DND-41 (cell line): ENCODE measurements at regions not wholly inside any gene's neighbourhood (a gene's known extent, or its start where the extent isn't known, plus 50 kb on each side); places are given as distances from the start of the nearest gene placed in this dataset.

ENCODE experiments used
- ATAC-seq: fragments of 200-7000 bp; cut with Tn5 transposase; 3 replicates; pipeline ENCODE4 v1.9.1; 2021; ENCODE audit warnings: low read depth; ENCODE audit not compliant: insufficient read depth
- DNase-seq: peaks from one replicate; pipeline ENCODE4 v3.0.0-alpha.2; 2020
- H2AFZ ChIP-seq: 2 replicates; pipeline ENCODE4 v1.6.0; 2012; ENCODE audit warnings: low read depth, low read length
- H3K27ac ChIP-seq: 2 replicates; pipeline ENCODE4 v1.5.1; 2012; ENCODE audit warnings: low read length, inconsistent platforms
- H3K27me3 ChIP-seq: fragments of 200-600 bp; sonication (generic); 2 replicates; pipeline ENCODE4 v1.6.0; 2012; ENCODE audit warnings: low read length, mild to moderate bottlenecking, inconsistent platforms; ENCODE audit not compliant: insufficient read depth, poor library complexity
- H3K36me3 ChIP-seq: 2 replicates; pipeline ENCODE4 v1.5.1; 2012; ENCODE audit warnings: low read length, inconsistent platforms; ENCODE audit not compliant: insufficient read depth
- H3K4me1 ChIP-seq: 2 replicates; pipeline ENCODE4 v1.5.1; 2012; ENCODE audit warnings: mild to moderate bottlenecking, low read length; ENCODE audit not compliant: insufficient read depth
- H3K4me2 ChIP-seq: 2 replicates; pipeline ENCODE4 v1.6.0; 2012; ENCODE audit warnings: mild to moderate bottlenecking, moderate library complexity, low read length, inconsistent platforms; ENCODE audit not compliant: insufficient read depth
- H3K4me3 ChIP-seq, 2 experiments: fragments of 200-600 bp in 1 of 2; shearing (Covaris generic) in 1 of 2; 2 replicates each; pipeline ENCODE4 v1.5.1; 2012 to 2016; ENCODE audit warnings: inconsistent platforms in 2 of 2, low read length in 2 of 2, mild to moderate bottlenecking in 2 of 2, low read depth in 1 of 2, moderate library complexity in 1 of 2
- H3K79me2 ChIP-seq: 2 replicates; pipeline ENCODE4 v1.6.0; 2012; ENCODE audit warnings: low read length, inconsistent platforms; ENCODE audit not compliant: insufficient read depth
- H3K9ac ChIP-seq: 2 replicates; pipeline ENCODE4 v1.6.0; 2012; ENCODE audit warnings: low read depth, mild to moderate bottlenecking, inconsistent platforms, low read length, moderate library complexity
- H3K9me3 ChIP-seq: 2 replicates; pipeline ENCODE4 v1.5.1; 2012; ENCODE audit warnings: low read length, moderate library complexity, mild to moderate bottlenecking, inconsistent platforms; ENCODE audit not compliant: insufficient read depth, severe bottlenecking
- H4K20me1 ChIP-seq: 2 replicates; pipeline ENCODE4 v1.6.0; 2012; ENCODE audit warnings: low read length; ENCODE audit not compliant: insufficient read depth
- CTCF ChIP-seq: IDR thresholded peaks from 2 replicates; pipeline ENCODE4 v1.5.1; 2012; ENCODE audit warnings: borderline replicate concordance, low read length, moderate library complexity, mild to moderate bottlenecking; ENCODE audit not compliant: poor library complexity, severe bottlenecking; ENCODE audit errors: extremely low read depth
- EZH2 ChIP-seq: IDR thresholded peaks from 3 replicates; pipeline ENCODE4 v1.6.1; 2012; ENCODE audit warnings: borderline replicate concordance, low read depth, mild to moderate bottlenecking, moderate library complexity, low read length, inconsistent platforms; ENCODE audit not compliant: severe bottlenecking

- no peak overlapping the region for H2AFZ ChIP-seq
- no peaks in the 10 kb centered on the region for H3K79me2 ChIP-seq
- no peak overlapping the region for H3K4me3 ChIP-seq
- H3K27me3 ChIP-seq: no peaks in the 10 kb centered on the region
- DNase-seq: no peak
- H3K9ac ChIP-seq: no peak overlapping the region
- H3K27ac ChIP-seq: no peak overlapping the region
- no peaks in the 10 kb centered on the region for H3K9me3 ChIP-seq
- H3K4me2 ChIP-seq: no peak overlapping the region
- H3K4me1 ChIP-seq: no peaks in the 10 kb centered on the region
- H4K20me1 ChIP-seq: no peaks in the 10 kb centered on the region
- no peaks in the 10 kb centered on the region for H3K36me3 ChIP-seq
- no peak for ATAC-seq
- TF ChIP-seq CTCF (no peak), EZH2 (no peak)
Observed at GRCh38 chr12:59240048-59240447, 319.7 kb upstream of the LRIG3 start.

GRCh38 chr12:59234391-59234790 is 314.1 kb upstream of the LRIG3 start:
- Histone ChIP-seq H3K9me3 (no peaks in the 10 kb centered on the region), H3K4me3 (no peak overlapping the region), H3K4me1 (no peaks in the 10 kb centered on the region), H4K20me1 (no peaks in the 10 kb centered on the region), H3K4me2 (no peak overlapping the region), H2AFZ (no peak overlapping the region), H3K79me2 (no peaks in the 10 kb centered on the region), H3K27me3 (no peaks in the 10 kb centered on the region), H3K36me3 (no peaks in the 10 kb centered on the region), H3K27ac (no peak overlapping the region), H3K9ac (no peak overlapping the region)
- TF ChIP-seq EZH2: no peak
- TF ChIP-seq CTCF: no peak
- no peak for ATAC-seq
- DNase-seq: no peak

- ATAC-seq: no peak
- DNase-seq: no peak
- no peaks in the 10 kb centered on the region for H4K20me1 ChIP-seq
- no peak overlapping the region for H2AFZ ChIP-seq
- H3K4me2 ChIP-seq: no peak overlapping the region
- no peaks in the 10 kb centered on the region for H3K79me2 ChIP-seq
- H3K9ac ChIP-seq: no peak overlapping the region
- no peak for TF ChIP-seq CTCF
- no peak for TF ChIP-seq EZH2
- H3K9me3 ChIP-seq: no peaks in the 10 kb centered on the region
- H3K4me1 ChIP-seq: no peaks in the 10 kb centered on the region
- H3K36me3 ChIP-seq: no peaks in the 10 kb centered on the region
- H3K27ac ChIP-seq: no peak overlapping the region
- no peaks in the 10 kb centered on the region for H3K27me3 ChIP-seq
- H3K4me3 ChIP-seq: no peak overlapping the region
Observed at GRCh38 chr12:59230334-59230733, 310.0 kb upstream of the LRIG3 start.

DNA sequence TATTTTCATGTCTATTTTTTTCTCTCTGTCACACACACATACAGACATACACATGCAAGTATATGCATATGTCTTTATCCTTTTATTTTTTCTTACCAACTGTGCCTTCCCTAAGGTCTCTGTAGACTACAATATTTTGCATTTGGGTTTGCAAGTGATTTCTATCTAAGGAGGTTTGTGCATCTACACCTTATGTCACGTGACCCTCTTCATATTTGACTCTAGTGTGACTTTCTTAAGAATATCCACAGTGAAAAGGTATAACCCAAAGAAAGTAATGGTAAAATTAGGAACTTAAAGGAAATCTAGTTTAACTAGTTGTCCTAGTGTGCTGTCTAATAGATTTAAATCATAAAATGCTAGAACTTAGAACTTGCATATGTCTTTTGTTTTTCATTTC is 298.8 kb upstream of the LRIG3 start:
- ATAC-seq (no peak), DNase-seq (no peak)
- Histone ChIP-seq H3K79me2 (no peaks in the 10 kb centered on the region), H3K9ac (no peak overlapping the region), H3K4me2 (no peak overlapping the region), H2AFZ (no peak overlapping the region), H3K4me1 (no peaks in the 10 kb centered on the region), H3K4me3 (no peak overlapping the region), H3K9me3 (no peaks in the 10 kb centered on the region), H4K20me1 (no peaks in the 10 kb centered on the region), H3K27me3 (no peaks in the 10 kb centered on the region), H3K36me3 (no peaks in the 10 kb centered on the region), H3K27ac (no peak overlapping the region)
- TF ChIP-seq CTCF: no peak
- TF ChIP-seq EZH2: no peak
